ENCODE measurements at regions not wholly inside any gene's neighbourhood (a gene's known extent, or its start where the extent isn't known, plus 50 kb on each side); places are given as distances from the start of the nearest gene placed in this dataset.

GRCh38 chr11:127624306-127624856 lies 623.8 kb upstream of the KIRREL3 start:
- no peaks in the 10 kb centered on the region for H3K36me3 ChIP-seq
- H3K4me1 ChIP-seq = no peaks in the 10 kb centered on the region
- DNase-seq (no peak), ATAC-seq (no peak)
- TF ChIP-seq, protein P1, sequence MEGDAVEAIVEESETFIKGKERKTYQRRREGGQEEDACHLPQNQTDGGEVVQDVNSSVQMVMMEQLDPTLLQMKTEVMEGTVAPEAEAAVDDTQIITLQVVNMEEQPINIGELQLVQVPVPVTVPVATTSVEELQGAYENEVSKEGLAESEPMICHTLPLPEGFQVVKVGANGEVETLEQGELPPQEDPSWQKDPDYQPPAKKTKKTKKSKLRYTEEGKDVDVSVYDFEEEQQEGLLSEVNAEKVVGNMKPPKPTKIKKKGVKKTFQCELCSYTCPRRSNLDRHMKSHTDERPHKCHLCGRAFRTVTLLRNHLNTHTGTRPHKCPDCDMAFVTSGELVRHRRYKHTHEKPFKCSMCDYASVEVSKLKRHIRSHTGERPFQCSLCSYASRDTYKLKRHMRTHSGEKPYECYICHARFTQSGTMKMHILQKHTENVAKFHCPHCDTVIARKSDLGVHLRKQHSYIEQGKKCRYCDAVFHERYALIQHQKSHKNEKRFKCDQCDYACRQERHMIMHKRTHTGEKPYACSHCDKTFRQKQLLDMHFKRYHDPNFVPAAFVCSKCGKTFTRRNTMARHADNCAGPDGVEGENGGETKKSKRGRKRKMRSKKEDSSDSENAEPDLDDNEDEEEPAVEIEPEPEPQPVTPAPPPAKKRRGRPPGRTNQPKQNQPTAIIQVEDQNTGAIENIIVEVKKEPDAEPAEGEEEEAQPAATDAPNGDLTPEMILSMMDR (IDR thresholded peaks at IDR 0.05) = no peak
- no peaks in the 10 kb centered on the region for H3K9me3 ChIP-seq
- intact Hi-C loops (cut with DNase I) = no loop called here
- H3K27ac ChIP-seq = no peak overlapping the region
- no peak overlapping the region for H3K4me3 ChIP-seq
- H3K27me3 ChIP-seq (ENCODE audit: low read depth) = no peaks in the 10 kb centered on the region

DNA sequence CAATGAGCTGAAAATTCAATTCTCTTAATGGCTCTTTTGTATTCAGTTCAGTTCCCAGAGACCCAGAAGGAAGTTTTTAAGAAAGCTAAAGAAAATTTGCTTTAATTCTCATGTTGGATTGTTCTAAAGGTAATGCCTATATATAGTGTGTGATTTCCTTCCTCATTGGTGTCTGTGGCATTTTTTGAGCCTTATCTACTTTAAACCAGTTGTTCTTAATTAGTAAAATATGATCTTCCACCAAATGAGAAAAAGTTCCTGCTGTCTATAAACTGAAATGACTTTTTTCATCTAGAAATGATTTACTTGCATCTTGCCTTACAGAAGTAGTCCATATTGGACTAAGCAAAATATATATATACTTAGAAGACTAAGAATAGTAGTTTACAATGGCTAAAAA lies 622.1 kb upstream of the KIRREL3 start:
- ATAC-seq = no peak
- no peak overlapping the region for H3K27ac ChIP-seq
- H3K4me1 ChIP-seq = no peaks in the 10 kb centered on the region
- intact Hi-C loops (cut with DNase I) = no loop called here
- H3K9me3 ChIP-seq = no peaks in the 10 kb centered on the region
- no peak overlapping the region for H3K4me3 ChIP-seq
- no peaks in the 10 kb centered on the region for H3K36me3 ChIP-seq
- TF ChIP-seq, protein P1 (IDR thresholded peaks at IDR 0.05) = no peak
- no peak for DNase-seq
- no peaks in the 10 kb centered on the region for H3K27me3 ChIP-seq (ENCODE audit: low read depth)

GRCh38 chr11:127620671-127621070 lies 620.1 kb upstream of the KIRREL3 start:
- TF ChIP-seq, protein P1 (IDR thresholded peaks at IDR 0.05) = no peak
- intact Hi-C loops (cut with DNase I) = no loop called here
- ATAC-seq = no peak

DNA sequence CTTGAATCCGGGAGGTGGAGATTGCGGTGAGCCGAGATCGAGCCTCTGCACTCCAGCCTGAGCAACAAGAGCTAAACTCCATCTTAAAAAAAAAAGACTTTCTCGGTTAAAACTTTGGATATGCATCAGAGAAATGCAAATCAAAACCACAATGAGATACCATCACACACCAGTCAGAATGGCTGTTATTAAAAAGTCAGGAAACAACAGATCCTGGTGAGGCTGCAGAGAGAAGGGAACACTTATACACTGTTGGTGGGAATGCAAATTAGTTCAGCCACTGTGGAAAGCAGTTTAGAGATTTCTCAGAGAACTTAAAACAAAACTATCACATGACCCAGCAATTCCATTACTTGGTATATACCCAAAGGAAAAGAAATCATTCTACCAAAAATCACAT lies 619.4 kb upstream of the KIRREL3 start:
- TF ChIP-seq, protein P1 (IDR thresholded peaks at IDR 0.05) = no peak
- Histone ChIP-seq H3K9me3 (no peaks in the 10 kb centered on the region), H3K4me3 (no peak overlapping the region), H3K4me1 (no peaks in the 10 kb centered on the region), H3K27me3 (ENCODE audit: low read depth) (no peaks in the 10 kb centered on the region), H3K27ac (no peak overlapping the region), H3K36me3 (no peaks in the 10 kb centered on the region)
- intact Hi-C loops (cut with DNase I) = no loop called here
- no peak for DNase-seq
- no peak for ATAC-seq

More at GRCh38 chr11:127620671-127621070, 620.1 kb upstream of the KIRREL3 start:
- DNase-seq = no peak
- no peak overlapping the region for H3K27ac ChIP-seq
- H3K9me3 ChIP-seq = no peaks in the 10 kb centered on the region
- no peak overlapping the region for H3K4me3 ChIP-seq
- H3K4me1 ChIP-seq = no peaks in the 10 kb centered on the region
- H3K27me3 ChIP-seq (ENCODE audit: low read depth) = no peaks in the 10 kb centered on the region
- no peaks in the 10 kb centered on the region for H3K36me3 ChIP-seq

GRCh38 chr11:127618721-127619120 lies 618.2 kb upstream of the KIRREL3 start:
- ATAC-seq = no peak
- Histone ChIP-seq H3K9me3 (no peaks in the 10 kb centered on the region), H3K4me3 (no peak overlapping the region), H3K36me3 (no peaks in the 10 kb centered on the region), H3K27ac (no peak overlapping the region), H3K27me3 (ENCODE audit: low read depth) (no peaks in the 10 kb centered on the region), H3K4me1 (no peaks in the 10 kb centered on the region)
- TF ChIP-seq, protein P1 (IDR thresholded peaks at IDR 0.05) = no peak
- intact Hi-C loops (cut with DNase I) = no loop called here
- no peak for DNase-seq

DNA sequence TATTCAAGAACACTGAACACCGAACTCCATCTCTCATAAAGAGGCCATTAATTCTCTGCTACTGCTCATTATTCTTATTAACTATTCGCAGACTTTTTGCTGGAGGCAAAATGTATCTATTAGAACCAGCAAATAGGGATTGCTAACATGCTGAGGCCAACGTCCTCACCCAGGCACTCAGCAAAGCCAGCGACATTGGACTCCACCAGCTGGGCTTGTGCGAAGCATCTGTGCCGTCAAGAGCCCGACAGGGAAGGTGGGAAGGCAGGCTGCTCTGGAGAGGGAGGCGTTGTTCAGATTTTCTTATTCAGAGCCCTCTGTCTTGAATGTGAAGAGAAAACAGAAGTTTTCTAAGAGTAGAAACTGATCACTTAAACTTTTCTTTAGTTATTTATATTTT lies 615.6 kb upstream of the KIRREL3 start:
- no peaks in the 10 kb centered on the region for H3K27me3 ChIP-seq (ENCODE audit: low read depth)
- H3K27ac ChIP-seq = no peak overlapping the region
- intact Hi-C loops (cut with DNase I) = no loop called here
- ATAC-seq (no peak), DNase-seq (no peak)
- TF ChIP-seq, protein P1 (IDR thresholded peaks at IDR 0.05) = no peak
- H3K4me3 ChIP-seq = no peak overlapping the region
- H3K36me3 ChIP-seq = no peaks in the 10 kb centered on the region
- no peaks in the 10 kb centered on the region for H3K4me1 ChIP-seq
- H3K9me3 ChIP-seq = no peaks in the 10 kb centered on the region

All from lower lobe of right lung (tissue), 2 donors.